Thoracic aorta (tissue), 2 donors: ENCODE measurements at regions not wholly inside any gene's neighbourhood (a gene's known extent, or its start where the extent isn't known, plus 50 kb on each side); places are given as distances from the start of the nearest gene placed in this dataset.

Experiments
- ATAC-seq: fragments of 150-250 bp; one replicate; pipeline ENCODE4 v1.8.0; 2017; ENCODE audit warnings: low read depth; ENCODE audit not compliant: insufficient number of reproducible peaks, low FRiP score
- DNase-seq: peaks from one replicate; pipeline ENCODE4 v3.0.0-alpha.2; 2020; ENCODE audit warnings: low spot score
- H3K27ac ChIP-seq, 2 donors: fragments of 200-600 bp; sonication (generic); 1 replicate in 1 of 2; 2 replicates in 1 of 2; pipeline ENCODE4 v1.5.1; 2016; ENCODE audit warnings: mild to moderate bottlenecking in 2 of 2, moderate library complexity in 2 of 2
- H3K27me3 ChIP-seq: fragments of 200-600 bp; sonication (generic); replicated peaks from 2 replicates; pipeline ENCODE4 v1.6.0; 2016; ENCODE audit warnings: mild to moderate bottlenecking; ENCODE audit not compliant: insufficient read depth
- H3K36me3 ChIP-seq: fragments of 200-600 bp; sonication (generic); one replicate; pipeline ENCODE4 v1.5.1; 2016
- H3K4me1 ChIP-seq, 2 donors: fragments of 200-600 bp; sonication (generic); 1 replicate in 1 of 2; 2 replicates in 1 of 2; pipeline versions ENCODE4 v1.5.1 to v1.6.0; 2016; ENCODE audit warnings: low read depth in 2 of 2, mild to moderate bottlenecking in 1 of 2; ENCODE audit not compliant: control insufficient read depth in 1 of 2
- H3K4me3 ChIP-seq: fragments of 200-600 bp; sonication (generic); 2 replicates; pipeline ENCODE4 v1.5.1; 2016; ENCODE audit warnings: mild to moderate bottlenecking
- H3K9me3 ChIP-seq: fragments of 200-600 bp; sonication (generic); 2 replicates; pipeline ENCODE4 v1.5.1; 2016
- CTCF ChIP-seq: fragments of 200-600 bp; sonication (generic); IDR thresholded peaks from one replicate; pipeline ENCODE4 v1.5.1; 2019; ENCODE audit warnings: antibody characterized with exemption

- H3K4me3 ChIP-seq, result no peak overlapping the region
- ATAC-seq (no peak), DNase-seq (no peak)
- no peak for TF ChIP-seq CTCF
- H3K27ac ChIP-seq, result no peak overlapping the region
- no peaks in the 10 kb centered on the region for H3K9me3 ChIP-seq
- no peaks in the 10 kb centered on the region for H3K27me3 ChIP-seq
- no peaks in the 10 kb centered on the region for H3K36me3 ChIP-seq
- H3K4me1 ChIP-seq, result no peaks in the 10 kb centered on the region
These were observed 436.6 kb downstream of the FUT8 start for GRCh38 chr14:65849091-65849490.

GRCh38 chr14:65849558-65849957 is 437.0 kb downstream of the FUT8 start:
- no peak for TF ChIP-seq CTCF
- Histone ChIP-seq H3K4me3 (no peak overlapping the region), H3K9me3 (no peaks in the 10 kb centered on the region), H3K4me1 (no peaks in the 10 kb centered on the region), H3K27me3 (no peaks in the 10 kb centered on the region), H3K36me3 (no peaks in the 10 kb centered on the region), H3K27ac (no peak overlapping the region)
- DNase-seq (no peak), ATAC-seq (no peak)

GRCh38 chr14:65850429-65851135 is 438.1 kb downstream of the FUT8 start:
- DNase-seq (no peak), ATAC-seq (no peak)
- H3K9me3 ChIP-seq, result no peaks in the 10 kb centered on the region
- H3K4me1 ChIP-seq, result no peaks in the 10 kb centered on the region
- H3K4me3 ChIP-seq, result no peak overlapping the region
- H3K36me3 ChIP-seq, result no peaks in the 10 kb centered on the region
- H3K27me3 ChIP-seq, result no peaks in the 10 kb centered on the region
- H3K27ac ChIP-seq, result no peak overlapping the region
- no peak for TF ChIP-seq CTCF

GRCh38 chr14:65852689-65853088 is 440.2 kb downstream of the FUT8 start:
- Histone ChIP-seq H3K4me3 (no peak overlapping the region), H3K27ac (no peak overlapping the region), H3K4me1 (no peaks in the 10 kb centered on the region), H3K36me3 (no peaks in the 10 kb centered on the region), H3K27me3 (no peaks in the 10 kb centered on the region), H3K9me3 (no peaks in the 10 kb centered on the region)
- DNase-seq (no peak), ATAC-seq (no peak)
- no peak for TF ChIP-seq CTCF

GRCh38 chr14:65853407-65853955 is 441.0 kb downstream of the FUT8 start:
- TF ChIP-seq CTCF, result no peak
- Histone ChIP-seq H3K27me3 (no peaks in the 10 kb centered on the region), H3K9me3 (no peaks in the 10 kb centered on the region), H3K4me1 (no peaks in the 10 kb centered on the region), H3K4me3 (no peak overlapping the region), H3K36me3 (no peaks in the 10 kb centered on the region), H3K27ac (no peak overlapping the region)
- DNase-seq, result no peak
- ATAC-seq, result no peak
